CD14-positive monocyte (primary cell): ENCODE measurements at regions not wholly inside any gene's neighbourhood (a gene's known extent, or its start where the extent isn't known, plus 50 kb on each side); places are given as distances from the start of the nearest gene placed in this dataset.

Experiments used
- DNase-seq, 3 donors: peaks; one replicate each; pipeline ENCODE4 v3.0.0-alpha.2; 2011 to 2022
- H2AFZ ChIP-seq: 2 replicates; pipeline ENCODE4 v1.6.0; 2012; ENCODE audit warnings: mild to moderate bottlenecking, low read depth, low read length, inconsistent platforms; ENCODE audit not compliant: insufficient read depth, poor library complexity, severe bottlenecking
- H3K27ac ChIP-seq, 2 donors: 1 replicate in 1 of 2; 2 replicates in 1 of 2; pipeline ENCODE4 v1.5.1; 2012 to 2013; ENCODE audit warnings: low read length in 2 of 2, control low read depth in 1 of 2, inconsistent platforms in 1 of 2, low read depth in 1 of 2, mild to moderate bottlenecking in 1 of 2
- H3K27me3 ChIP-seq, 2 donors: one replicate each; pipeline versions ENCODE4 v1.6.0 to v1.6.1; 2011 to 2013; ENCODE audit warnings: low read length in 2 of 2; ENCODE audit not compliant: control insufficient read depth in 2 of 2, insufficient read depth in 2 of 2
- H3K36me3 ChIP-seq, 2 donors: replicated peaks in 1 of 2; 1 replicate in 1 of 2; 2 replicates in 1 of 2; pipeline versions ENCODE4 v1.5.1 to v1.6.1; 2012 to 2013; ENCODE audit warnings: low read length in 2 of 2, control low read depth in 1 of 2, inconsistent platforms in 1 of 2, mild to moderate bottlenecking in 1 of 2; ENCODE audit not compliant: insufficient read depth in 2 of 2, control insufficient read depth in 1 of 2
- H3K4me1 ChIP-seq, 2 donors: 1 replicate in 1 of 2; 2 replicates in 1 of 2; pipeline versions ENCODE4 v1.5.1 to v1.6.1; 2012 to 2013; ENCODE audit warnings: low read length in 2 of 2, control low read depth in 1 of 2, inconsistent platforms in 1 of 2, mild to moderate bottlenecking in 1 of 2, moderate library complexity in 1 of 2; ENCODE audit not compliant: insufficient read depth in 2 of 2, control insufficient read depth in 1 of 2
- H3K4me2 ChIP-seq: replicated peaks from 2 replicates; pipeline ENCODE3; 2012; ENCODE audit warnings: low read length, moderate library complexity, mild to moderate bottlenecking; ENCODE audit not compliant: poor library complexity, severe bottlenecking; ENCODE audit errors: extremely low read depth
- H3K4me3 ChIP-seq, 3 experiments: fragments of 200-600 bp in 1 of 3; sonication (generic) in 1 of 3; replicated peaks in 1 of 3; 1 replicate in 2 of 3; 2 replicates in 1 of 3; pipeline ENCODE4 v1.5.1; 2011 to 2013; ENCODE audit warnings: low read length in 3 of 3, mild to moderate bottlenecking in 3 of 3, control low read depth in 2 of 3, low read depth in 2 of 3, inconsistent platforms in 1 of 3, moderate library complexity in 1 of 3
- H3K79me2 ChIP-seq: 2 replicates; pipeline ENCODE4 v1.6.0; 2012; ENCODE audit warnings: mild to moderate bottlenecking, control low read depth, inconsistent platforms, low read length, moderate library complexity; ENCODE audit not compliant: insufficient read depth
- H3K9ac ChIP-seq: 2 replicates; pipeline ENCODE4 v1.6.0; 2017; ENCODE audit warnings: low read length, mild to moderate bottlenecking; ENCODE audit not compliant: insufficient read depth, poor library complexity, severe bottlenecking
- H3K9me3 ChIP-seq, 2 donors: replicated peaks in 1 of 2; 1 replicate in 1 of 2; 2 replicates in 1 of 2; pipeline versions ENCODE4 v1.5.1 to v1.6.1; 2012 to 2013; ENCODE audit warnings: low read length in 2 of 2, control low read depth in 1 of 2; ENCODE audit not compliant: control insufficient read depth in 1 of 2, insufficient read depth in 1 of 2
- H4K20me1 ChIP-seq: 2 replicates; pipeline ENCODE4 v1.6.0; 2012; ENCODE audit warnings: mild to moderate bottlenecking, low read length, control low read depth, moderate library complexity; ENCODE audit not compliant: insufficient read depth
- H3K27ac Mint-ChIP-seq, 7 donors: one replicate each; pipeline ENCODE4 v1.8.0; 2020; ENCODE audit warnings: mild to moderate bottlenecking in 7 of 7, mixed read lengths in 7 of 7, moderate library complexity in 6 of 7, inconsistent platforms in 2 of 7
- H3K27me3 Mint-ChIP-seq, 3 donors: one replicate each; pipeline ENCODE4 v1.8.0; 2021 to 2022; ENCODE audit warnings: low read depth in 3 of 3, mild to moderate bottlenecking in 3 of 3, mixed read lengths in 3 of 3, moderate library complexity in 3 of 3, inconsistent platforms in 1 of 3
- H3K36me3 Mint-ChIP-seq, 2 donors: one replicate each; pipeline ENCODE4 v1.8.0; 2020; ENCODE audit warnings: mixed read lengths in 2 of 2, inconsistent platforms in 1 of 2, mild to moderate bottlenecking in 1 of 2
- H3K4me1 Mint-ChIP-seq: one replicate; pipeline ENCODE4 v1.8.0; 2020; ENCODE audit warnings: mild to moderate bottlenecking, mixed read lengths
- H3K4me3 Mint-ChIP-seq, 2 donors: one replicate each; pipeline ENCODE4 v1.8.0; 2020; ENCODE audit warnings: mild to moderate bottlenecking in 2 of 2, mixed read lengths in 2 of 2, moderate library complexity in 1 of 2
- H3K9me3 Mint-ChIP-seq, 7 donors: one replicate each; pipeline ENCODE4 v1.8.0; 2020 to 2022; ENCODE audit warnings: mixed read lengths in 7 of 7, mild to moderate bottlenecking in 6 of 7, moderate library complexity in 6 of 7, inconsistent platforms in 2 of 7
- WGBS: methylation state at CpG from one replicate; pipeline ENCODE4 v1.1.5; 2013; ENCODE audit warnings: missing lambda C conversion rate; ENCODE audit not compliant: insufficient coverage; 5-methylcytosine and 5-hydroxymethylcytosine counted together
- intact Hi-C, 2 donors: fragments of 100-400 bp; cut with micrococcal nuclease; formaldehyde crosslinking; loops; one replicate each; pipeline versions ENCODE4 v1.15.0 to v1.15.1; 2023
- TF ChIP-seq, protein P1 (sequence below): fragments of 200-600 bp; IDR thresholded peaks from one replicate; pipeline ENCODE4 v1.8.0; 2022; ENCODE audit warnings: antibody characterized with exemption, mild to moderate bottlenecking

DNA sequence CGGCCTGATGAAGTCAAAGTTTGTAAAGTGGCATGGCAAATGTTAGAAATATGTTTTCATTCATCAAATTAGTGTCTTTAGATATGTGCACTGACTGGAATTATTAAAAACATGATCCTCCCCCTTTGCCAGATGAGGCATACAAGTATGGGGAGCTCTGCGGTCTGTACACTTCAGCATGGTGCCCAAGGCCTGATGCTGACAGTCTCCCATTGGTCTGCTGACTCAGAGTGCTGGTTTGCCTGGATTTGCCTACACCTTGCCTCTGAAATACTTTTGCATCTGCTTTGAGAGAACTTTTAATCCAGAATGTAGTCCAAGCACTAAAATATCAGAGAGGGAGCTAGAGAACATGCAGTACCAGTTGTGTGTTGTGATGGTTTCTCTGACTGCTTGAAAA lies 354.3 kb upstream of the ACTBL2 start:
- H3K27me3 ChIP-seq: no peaks in the 10 kb centered on the region
- Mint-ChIP-seq H3K4me3 (no peak overlapping the region), H3K4me1 (no peaks in the 10 kb centered on the region), H3K27me3 (peaks cover 0 to 1% (median 0%) of the 10 kb centered on the region in 3 donors), H3K27ac (no peak overlapping the region), H3K36me3 (no peaks in the 10 kb centered on the region), H3K9me3 (peaks cover 0 to 11% (median 6%) of the 10 kb centered on the region in 7 donors)
- H3K27ac ChIP-seq: no peak overlapping the region
- no peak overlapping the region for H3K4me3 ChIP-seq
- TF ChIP-seq, protein P1, sequence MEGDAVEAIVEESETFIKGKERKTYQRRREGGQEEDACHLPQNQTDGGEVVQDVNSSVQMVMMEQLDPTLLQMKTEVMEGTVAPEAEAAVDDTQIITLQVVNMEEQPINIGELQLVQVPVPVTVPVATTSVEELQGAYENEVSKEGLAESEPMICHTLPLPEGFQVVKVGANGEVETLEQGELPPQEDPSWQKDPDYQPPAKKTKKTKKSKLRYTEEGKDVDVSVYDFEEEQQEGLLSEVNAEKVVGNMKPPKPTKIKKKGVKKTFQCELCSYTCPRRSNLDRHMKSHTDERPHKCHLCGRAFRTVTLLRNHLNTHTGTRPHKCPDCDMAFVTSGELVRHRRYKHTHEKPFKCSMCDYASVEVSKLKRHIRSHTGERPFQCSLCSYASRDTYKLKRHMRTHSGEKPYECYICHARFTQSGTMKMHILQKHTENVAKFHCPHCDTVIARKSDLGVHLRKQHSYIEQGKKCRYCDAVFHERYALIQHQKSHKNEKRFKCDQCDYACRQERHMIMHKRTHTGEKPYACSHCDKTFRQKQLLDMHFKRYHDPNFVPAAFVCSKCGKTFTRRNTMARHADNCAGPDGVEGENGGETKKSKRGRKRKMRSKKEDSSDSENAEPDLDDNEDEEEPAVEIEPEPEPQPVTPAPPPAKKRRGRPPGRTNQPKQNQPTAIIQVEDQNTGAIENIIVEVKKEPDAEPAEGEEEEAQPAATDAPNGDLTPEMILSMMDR: no peak
- no peak for DNase-seq
- no peak overlapping the region for H3K4me2 ChIP-seq
- H3K79me2 ChIP-seq: no peaks in the 10 kb centered on the region
- H4K20me1 ChIP-seq: no peaks in the 10 kb centered on the region
- H3K9ac ChIP-seq: no peak overlapping the region
- H3K36me3 ChIP-seq: no peaks in the 10 kb centered on the region
- 80% methylated on average over 1 of the region's 2 CpGs for WGBS
- intact Hi-C loops: no loop called here
- H3K9me3 ChIP-seq: no peaks in the 10 kb centered on the region
- H3K4me1 ChIP-seq: no peaks in the 10 kb centered on the region
- H2AFZ ChIP-seq: no peak overlapping the region

DNA sequence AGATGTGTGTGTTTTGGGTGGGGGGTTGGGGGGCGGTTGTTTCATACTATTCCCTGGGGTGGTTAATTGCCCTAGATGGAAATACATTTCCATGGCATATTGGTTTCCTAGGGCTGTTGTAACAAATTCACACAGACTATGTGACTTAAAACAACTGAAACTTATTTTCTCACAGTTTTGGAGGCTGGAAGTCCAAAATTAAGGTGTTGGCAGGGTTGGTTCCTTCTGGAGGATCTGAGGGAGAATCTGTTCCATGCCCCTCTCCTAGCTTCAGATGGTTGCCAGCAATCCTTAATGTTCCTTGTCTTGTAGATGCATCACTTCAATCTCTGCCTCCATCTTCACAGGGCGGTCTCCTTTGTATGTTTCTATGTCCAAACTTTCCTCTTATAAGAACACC lies 353.7 kb upstream of the ACTBL2 start:
- H3K36me3 ChIP-seq: no peaks in the 10 kb centered on the region
- H3K4me3 ChIP-seq: no peak overlapping the region
- no peak overlapping the region for H2AFZ ChIP-seq
- no peak overlapping the region for H3K9ac ChIP-seq
- Mint-ChIP-seq H3K4me1 (no peaks in the 10 kb centered on the region), H3K27ac (no peak overlapping the region), H3K4me3 (no peak overlapping the region), H3K27me3 (peaks cover 0 to 1% (median 0%) of the 10 kb centered on the region in 3 donors), H3K9me3 (peaks cover 0 to 11% (median 6%) of the 10 kb centered on the region in 7 donors), H3K36me3 (no peaks in the 10 kb centered on the region)
- no CpG with 5 or more reads among the region's 2 CpGs for WGBS
- H3K9me3 ChIP-seq: no peaks in the 10 kb centered on the region
- no peak overlapping the region for H3K27ac ChIP-seq
- TF ChIP-seq, protein P1: no peak
- DNase-seq: no peak
- H4K20me1 ChIP-seq: no peaks in the 10 kb centered on the region
- H3K79me2 ChIP-seq: no peaks in the 10 kb centered on the region
- intact Hi-C loops: no loop called here
- H3K4me2 ChIP-seq: no peak overlapping the region
- H3K4me1 ChIP-seq: no peaks in the 10 kb centered on the region
- H3K27me3 ChIP-seq: no peaks in the 10 kb centered on the region
